Panc1 (cell line): ENCODE measurements at regions not wholly inside any gene's neighbourhood (a gene's known extent, or its start where the extent isn't known, plus 50 kb on each side); places are given as distances from the start of the nearest gene placed in this dataset.

Experiments used
- ATAC-seq: fragments of 200-7000 bp; cut with Tn5 transposase; 2 replicates; pipeline ENCODE4 v1.9.1; 2020; ENCODE audit warnings: mild to moderate bottlenecking, moderate library complexity
- BruUV-seq: library from RNA; stranded (reverse); fragments of 400-500 nt; replicated peaks from 2 replicates; lab custom pipeline; 2021; lab: Mats Ljungman, UMichigan
- CTCF ChIA-PET: fragments of 300-600 bp; sonication (Branson Sonifier 250); formaldehyde crosslinking; loops from one replicate; lab custom pipeline; 2022; ENCODE audit warnings: antibody characterized with exemption; lab: Charles Lee
- POLR2A ChIA-PET: fragments of 300-600 bp; sonication (Branson Sonifier 250); formaldehyde crosslinking; loops from one replicate; lab custom pipeline; 2022; ENCODE audit warnings: antibody characterized with exemption; lab: Charles Lee
- DNase-seq: peaks from one replicate; pipeline ENCODE4 v3.0.0-alpha.2; 2010; ENCODE audit warnings: low read depth, low spot score
- H3K27ac ChIP-seq: 2 replicates; pipeline ENCODE4 v1.5.1; 2011; ENCODE audit warnings: mild to moderate bottlenecking, low read length, inconsistent platforms
- H3K27me3 ChIP-seq: fragments of 200-500 bp; sonication (Bioruptor generic); 2 replicates; pipeline ENCODE4 v1.6.0; 2014; ENCODE audit warnings: low read length, inconsistent platforms; ENCODE audit not compliant: control insufficient read depth, insufficient read depth
- H3K36me3 ChIP-seq: fragments of 200-500 bp; sonication (Bioruptor generic); 2 replicates; pipeline ENCODE4 v1.5.1; 2014; ENCODE audit warnings: inconsistent platforms, mild to moderate bottlenecking, low read length, moderate library complexity; ENCODE audit not compliant: control insufficient read depth, insufficient read depth
- H3K4me1 ChIP-seq: 2 replicates; pipeline ENCODE4 v1.5.1; 2011; ENCODE audit warnings: inconsistent platforms, mild to moderate bottlenecking, low read length, moderate library complexity; ENCODE audit not compliant: control insufficient read depth, insufficient read depth
- H3K4me3 ChIP-seq, 2 experiments: 2 replicates each; pipeline ENCODE4 v1.5.1; 2011 to 2012; ENCODE audit warnings: low read depth in 2 of 2, low read length in 2 of 2, mild to moderate bottlenecking in 2 of 2, inconsistent platforms in 1 of 2, moderate library complexity in 1 of 2
- H3K9me3 ChIP-seq: fragments of 200-500 bp; sonication (Bioruptor generic); 2 replicates; pipeline ENCODE4 v1.5.1; 2014; ENCODE audit warnings: low read depth, mild to moderate bottlenecking, inconsistent platforms, low read length, moderate library complexity; ENCODE audit not compliant: control insufficient read depth, insufficient read depth
- CTCF ChIP-seq: fragments of 450-650 bp; IDR thresholded peaks from 2 replicates; pipeline ENCODE4 v1.5.1; 2017; ENCODE audit warnings: mild to moderate bottlenecking
- POLR2AphosphoS5 ChIP-seq: IDR thresholded peaks from 2 replicates; pipeline ENCODE4 v1.6.1; 2012; ENCODE audit warnings: mild to moderate bottlenecking, low read depth, low read length, moderate library complexity
- REST ChIP-seq, 2 experiments: IDR thresholded peaks; 2 replicates each; pipeline ENCODE4 v1.6.1; 2011 to 2012; ENCODE audit warnings: low read depth in 2 of 2, control low read depth in 1 of 2, low read length in 1 of 2, mild to moderate bottlenecking in 1 of 2, moderate library complexity in 1 of 2; ENCODE audit not compliant: insufficient read depth in 1 of 2
- SIN3A ChIP-seq: IDR thresholded peaks from 2 replicates; pipeline ENCODE4 v1.6.1; 2012; ENCODE audit warnings: low read depth, mild to moderate bottlenecking, low read length, moderate library complexity, borderline replicate concordance; ENCODE audit not compliant: insufficient read depth
- TCF7L2 ChIP-seq: IDR thresholded peaks from 2 replicates; pipeline ENCODE4 v1.6.1; 2011; ENCODE audit warnings: mild to moderate bottlenecking, low read depth, low read length, inconsistent platforms
- in situ Hi-C: cut with HindIII; loops from 2 replicates; pipeline ENCODE4 v1.10.0; 2016; ENCODE audit warnings: low sequenced_read_pairs, low pct_unique_long_range_greater_than_20kb
- intact Hi-C: fragments of 100-400 bp; cut with micrococcal nuclease; formaldehyde crosslinking; loops from one replicate; pipeline ENCODE4 v1.10.0; 2022; ENCODE audit not compliant: unreplicated experiment

- intact Hi-C loops = no loop called here
- H3K9me3 ChIP-seq = no peaks in the 10 kb centered on the region
- POLR2A ChIA-PET = no interaction called here
Measured at GRCh38 chr13:109288151-109288709, 498.2 kb downstream of the IRS2 start.

GRCh38 chr13:109287553-109287952 lies 498.8 kb downstream of the IRS2 start:
- ATAC-seq (no peak), DNase-seq (no peak)
- POLR2A ChIA-PET = no interaction called here
- BruUV-seq = no TSS peak
- Histone ChIP-seq H3K4me3 (no peak overlapping the region), H3K27me3 (no peaks in the 10 kb centered on the region), H3K9me3 (no peaks in the 10 kb centered on the region), H3K4me1 (no peaks in the 10 kb centered on the region), H3K27ac (no peak overlapping the region), H3K36me3 (no peaks in the 10 kb centered on the region)
- CTCF ChIA-PET = no interaction called here
- TF ChIP-seq TCF7L2 (no peak), CTCF (no peak), SIN3A (no peak), REST (IDR thresholded peaks at IDR 0.05; ENCODE audit: insufficient read depth in 1 of 2, low read depth in 2 of 2, low read length in 1 of 2) (no peak), POLR2AphosphoS5 (no peak)
- in situ Hi-C loops = no loop called here
- intact Hi-C loops = no loop called here

More at GRCh38 chr13:109288151-109288709, 498.2 kb downstream of the IRS2 start:
- DNase-seq = no peak
- no peaks in the 10 kb centered on the region for H3K4me1 ChIP-seq
- ATAC-seq = no peak
- H3K27me3 ChIP-seq = no peaks in the 10 kb centered on the region
- no peaks in the 10 kb centered on the region for H3K36me3 ChIP-seq
- TF ChIP-seq SIN3A = no peak
- TF ChIP-seq TCF7L2 = no peak
- TF ChIP-seq CTCF = no peak
- TF ChIP-seq REST (IDR thresholded peaks at IDR 0.05; ENCODE audit: insufficient read depth in 1 of 2, low read depth in 2 of 2, low read length in 1 of 2) = no peak
- TF ChIP-seq POLR2AphosphoS5 = no peak
- BruUV-seq = no TSS peak
- in situ Hi-C loops = no loop called here
- H3K27ac ChIP-seq = no peak overlapping the region
- CTCF ChIA-PET = no interaction called here
- H3K4me3 ChIP-seq = no peak overlapping the region
